Kidney epithelial cell (primary cell): ENCODE measurements at regions not wholly inside any gene's neighbourhood (a gene's known extent, or its start where the extent isn't known, plus 50 kb on each side); places are given as distances from the start of the nearest gene placed in this dataset.
A peak's percentile ranks its signal among the peaks of the same experiment; 100 is the strongest.

Experiments
- DNase-seq: peaks from one replicate; pipeline ENCODE4 v3.0.0-alpha.2; 2010; ENCODE audit warnings: low read depth
- H3K27me3 ChIP-seq: 2 replicates; pipeline ENCODE4 v1.6.0; 2011; ENCODE audit warnings: low read length; ENCODE audit not compliant: control insufficient read depth, insufficient read depth
- H3K36me3 ChIP-seq: 2 replicates; pipeline ENCODE4 v1.5.1; 2011; ENCODE audit warnings: low read length; ENCODE audit not compliant: control insufficient read depth, insufficient read depth
- H3K4me3 ChIP-seq: 2 replicates; pipeline ENCODE4 v1.5.1; 2011; ENCODE audit warnings: low read depth, mild to moderate bottlenecking, control low read depth, low read length
- TF ChIP-seq, protein P1 (sequence below): IDR thresholded peaks from 2 replicates; pipeline ENCODE4 v1.5.1; 2011; ENCODE audit warnings: mild to moderate bottlenecking, moderate library complexity, low read length, control low read depth, inconsistent platforms; ENCODE audit not compliant: insufficient read depth, poor library complexity, severe bottlenecking

- H3K4me3 ChIP-seq = no peak overlapping the region
- H3K36me3 ChIP-seq = no peaks in the 10 kb centered on the region
- TF ChIP-seq, protein P1, sequence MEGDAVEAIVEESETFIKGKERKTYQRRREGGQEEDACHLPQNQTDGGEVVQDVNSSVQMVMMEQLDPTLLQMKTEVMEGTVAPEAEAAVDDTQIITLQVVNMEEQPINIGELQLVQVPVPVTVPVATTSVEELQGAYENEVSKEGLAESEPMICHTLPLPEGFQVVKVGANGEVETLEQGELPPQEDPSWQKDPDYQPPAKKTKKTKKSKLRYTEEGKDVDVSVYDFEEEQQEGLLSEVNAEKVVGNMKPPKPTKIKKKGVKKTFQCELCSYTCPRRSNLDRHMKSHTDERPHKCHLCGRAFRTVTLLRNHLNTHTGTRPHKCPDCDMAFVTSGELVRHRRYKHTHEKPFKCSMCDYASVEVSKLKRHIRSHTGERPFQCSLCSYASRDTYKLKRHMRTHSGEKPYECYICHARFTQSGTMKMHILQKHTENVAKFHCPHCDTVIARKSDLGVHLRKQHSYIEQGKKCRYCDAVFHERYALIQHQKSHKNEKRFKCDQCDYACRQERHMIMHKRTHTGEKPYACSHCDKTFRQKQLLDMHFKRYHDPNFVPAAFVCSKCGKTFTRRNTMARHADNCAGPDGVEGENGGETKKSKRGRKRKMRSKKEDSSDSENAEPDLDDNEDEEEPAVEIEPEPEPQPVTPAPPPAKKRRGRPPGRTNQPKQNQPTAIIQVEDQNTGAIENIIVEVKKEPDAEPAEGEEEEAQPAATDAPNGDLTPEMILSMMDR = no peak
- no peak for DNase-seq
- H3K27me3 ChIP-seq = no peaks in the 10 kb centered on the region
Measured at GRCh38 chr2:31739161-31739560, 158.4 kb upstream of the SRD5A2 start.

DNA sequence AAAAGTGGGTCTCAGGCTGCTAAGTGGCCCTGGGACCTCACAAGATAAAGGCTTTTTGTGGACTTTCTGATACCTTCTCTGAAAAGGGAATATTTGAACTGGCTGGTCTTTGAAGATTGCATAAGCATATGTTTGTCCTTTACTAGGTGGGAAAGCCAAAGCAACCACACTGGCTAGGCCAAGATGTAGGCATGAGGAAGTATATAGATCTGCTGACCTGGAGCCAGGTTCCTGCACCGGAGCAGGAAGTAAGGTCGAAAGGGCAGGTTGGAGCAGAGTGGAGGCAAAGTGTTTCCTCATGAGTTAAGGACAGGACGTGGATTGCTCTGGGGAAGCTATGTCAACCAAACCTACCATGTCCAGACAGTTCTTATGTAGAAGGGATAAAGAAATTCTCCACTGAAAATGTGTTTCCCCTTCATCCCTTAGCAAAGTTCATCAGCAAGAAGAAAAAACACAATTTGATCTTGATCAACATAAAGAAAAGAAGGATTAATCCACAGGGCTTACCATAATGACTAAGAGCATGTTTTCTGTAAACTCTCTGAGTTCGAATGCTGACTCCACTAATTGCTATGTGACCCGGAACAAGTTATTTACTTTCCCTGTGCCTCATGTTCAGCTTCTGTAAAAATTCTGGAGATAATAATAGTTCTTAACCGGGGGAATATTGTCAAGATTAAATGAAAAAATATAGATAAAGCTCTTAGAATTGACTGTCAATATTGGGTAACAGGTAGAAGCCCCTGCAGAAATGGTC is 156.1 kb upstream of the SRD5A2 start:
- TF ChIP-seq, protein P1 = no peak
- DNase-seq = no peak
- Histone ChIP-seq H3K36me3 (no peaks in the 10 kb centered on the region), H3K4me3 (no peak overlapping the region), H3K27me3 (no peaks in the 10 kb centered on the region)

GRCh38 chr2:31735716-31736115 is 155.0 kb upstream of the SRD5A2 start:
- H3K27me3 ChIP-seq = no peaks in the 10 kb centered on the region
- no peak overlapping the region for H3K4me3 ChIP-seq
- TF ChIP-seq, protein P1 = no peak
- no peaks in the 10 kb centered on the region for H3K36me3 ChIP-seq
- no peak for DNase-seq

DNA sequence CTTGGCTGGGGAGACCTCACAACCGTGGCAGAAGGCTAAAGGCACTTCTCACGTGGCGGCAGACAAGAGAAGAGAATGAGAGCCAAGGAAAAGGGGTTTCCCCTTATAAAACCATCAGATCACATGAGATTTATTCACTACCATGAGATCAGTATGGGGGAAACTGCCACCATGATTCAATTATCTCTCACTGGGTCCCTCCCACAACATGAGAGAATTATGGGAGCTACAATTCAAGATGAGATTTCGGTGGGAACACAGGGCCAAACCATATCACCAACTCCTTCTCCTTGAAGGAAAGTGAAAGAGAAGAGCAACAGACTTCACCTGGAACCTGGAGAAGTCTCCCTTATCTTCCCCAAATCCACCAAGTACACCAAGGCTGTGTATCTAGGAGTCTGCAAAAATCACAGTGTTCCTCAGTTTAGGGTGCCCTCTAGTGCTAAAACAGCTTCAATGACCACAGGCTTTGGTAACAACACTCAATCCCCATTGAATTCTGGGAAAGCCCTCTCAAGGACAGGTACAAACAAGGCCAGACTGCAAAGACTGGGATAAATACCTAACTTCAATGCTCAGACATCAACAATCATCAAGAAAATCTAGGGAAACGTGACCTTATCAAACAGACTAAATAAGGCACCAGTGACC is 148.8 kb upstream of the SRD5A2 start:
- Histone ChIP-seq H3K4me3 (no peak overlapping the region), H3K27me3 (no peaks in the 10 kb centered on the region), H3K36me3 (no peaks in the 10 kb centered on the region)
- DNase-seq = no peak
- TF ChIP-seq, protein P1 = peak; percentile 45

- TF ChIP-seq, protein P1 = no peak
- Histone ChIP-seq H3K4me3 (no peak overlapping the region), H3K27me3 (no peaks in the 10 kb centered on the region), H3K36me3 (no peaks in the 10 kb centered on the region)
- DNase-seq = no peak
Measured at GRCh38 chr2:31729065-31729439, 148.3 kb upstream of the SRD5A2 start.
